ENCODE measurements at regions not wholly inside any gene's neighbourhood (a gene's known extent, or its start where the extent isn't known, plus 50 kb on each side); places are given as distances from the start of the nearest gene placed in this dataset.
"Not testable (repeated sequence)": the region's sequence is repeated elsewhere in the genome, so short reads cannot be mapped to it uniquely, and the experiment has no call there.

GRCh38 chr6:120273411-120273810, 923.9 kb upstream of the MAN1A1 start:
- no peaks in the 10 kb centered on the region for H3K27me3 ChIP-seq
- no peaks in the 10 kb centered on the region for H3K9me3 ChIP-seq
- no peaks in the 10 kb centered on the region for H3K4me1 ChIP-seq
- no peak overlapping the region for H3K27ac ChIP-seq
- no peaks in the 10 kb centered on the region for H3K36me3 ChIP-seq
- TF ChIP-seq, protein P1, sequence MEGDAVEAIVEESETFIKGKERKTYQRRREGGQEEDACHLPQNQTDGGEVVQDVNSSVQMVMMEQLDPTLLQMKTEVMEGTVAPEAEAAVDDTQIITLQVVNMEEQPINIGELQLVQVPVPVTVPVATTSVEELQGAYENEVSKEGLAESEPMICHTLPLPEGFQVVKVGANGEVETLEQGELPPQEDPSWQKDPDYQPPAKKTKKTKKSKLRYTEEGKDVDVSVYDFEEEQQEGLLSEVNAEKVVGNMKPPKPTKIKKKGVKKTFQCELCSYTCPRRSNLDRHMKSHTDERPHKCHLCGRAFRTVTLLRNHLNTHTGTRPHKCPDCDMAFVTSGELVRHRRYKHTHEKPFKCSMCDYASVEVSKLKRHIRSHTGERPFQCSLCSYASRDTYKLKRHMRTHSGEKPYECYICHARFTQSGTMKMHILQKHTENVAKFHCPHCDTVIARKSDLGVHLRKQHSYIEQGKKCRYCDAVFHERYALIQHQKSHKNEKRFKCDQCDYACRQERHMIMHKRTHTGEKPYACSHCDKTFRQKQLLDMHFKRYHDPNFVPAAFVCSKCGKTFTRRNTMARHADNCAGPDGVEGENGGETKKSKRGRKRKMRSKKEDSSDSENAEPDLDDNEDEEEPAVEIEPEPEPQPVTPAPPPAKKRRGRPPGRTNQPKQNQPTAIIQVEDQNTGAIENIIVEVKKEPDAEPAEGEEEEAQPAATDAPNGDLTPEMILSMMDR (IDR thresholded peaks at IDR 0.05) = no peak
- TF ChIP-seq POLR2A (IDR thresholded peaks at IDR 0.05) = no peak
- DNase-seq = no peak
- H3K4me3 ChIP-seq = no peak overlapping the region

DNA sequence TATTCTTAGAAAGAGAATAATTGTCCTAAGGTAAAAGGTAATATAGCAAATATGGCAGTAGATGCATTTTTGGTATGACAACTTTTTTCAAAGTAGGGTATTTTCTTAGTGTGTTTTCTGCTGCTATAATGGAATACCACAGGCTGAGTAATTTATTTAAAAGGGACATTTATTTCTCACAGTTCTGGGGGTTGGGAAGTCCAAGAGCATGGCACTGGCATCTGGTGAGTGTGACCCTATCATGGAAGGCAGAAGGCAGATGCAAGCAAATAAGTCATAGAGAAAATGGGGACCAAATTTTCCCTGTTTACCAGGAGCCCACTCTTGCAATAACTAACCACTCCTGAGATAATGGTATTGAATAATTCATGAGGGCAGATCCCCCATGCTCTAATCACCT, 922.5 kb upstream of the MAN1A1 start:
- no peak for DNase-seq
- Histone ChIP-seq H3K27ac (no peak overlapping the region), H3K4me1 (no peaks in the 10 kb centered on the region), H3K36me3 (no peaks in the 10 kb centered on the region), H3K4me3 (no peak overlapping the region), H3K9me3 (no peaks in the 10 kb centered on the region), H3K27me3 (no peaks in the 10 kb centered on the region)
- no peak for TF ChIP-seq POLR2A (IDR thresholded peaks at IDR 0.05)
- TF ChIP-seq, protein P1 (IDR thresholded peaks at IDR 0.05) = no peak

GRCh38 chr6:120268256-120268655, 918.7 kb upstream of the MAN1A1 start:
- H3K4me3 ChIP-seq, H3K4me1 ChIP-seq, DNase-seq, H3K27me3 ChIP-seq, H3K27ac ChIP-seq, H3K36me3 ChIP-seq, H3K9me3 ChIP-seq: not testable (repeated sequence)

- H3K36me3 ChIP-seq = no peaks in the 10 kb centered on the region
- H3K4me1 ChIP-seq = no peaks in the 10 kb centered on the region
- no peak overlapping the region for H3K27ac ChIP-seq
- H3K4me3 ChIP-seq = no peak overlapping the region
- TF ChIP-seq POLR2A (IDR thresholded peaks at IDR 0.05) = no peak
- TF ChIP-seq, protein P1 (IDR thresholded peaks at IDR 0.05) = no peak
- H3K27me3 ChIP-seq = no peaks in the 10 kb centered on the region
- no peaks in the 10 kb centered on the region for H3K9me3 ChIP-seq
- no peak for DNase-seq
These were observed 912.8 kb upstream of the MAN1A1 start for GRCh38 chr6:120262354-120262753.

GRCh38 chr6:120260636-120261035, 911.1 kb upstream of the MAN1A1 start:
- H3K36me3 ChIP-seq = no peaks in the 10 kb centered on the region
- TF ChIP-seq, protein P1 (IDR thresholded peaks at IDR 0.05) = no peak
- no peak for TF ChIP-seq POLR2A (IDR thresholded peaks at IDR 0.05)
- DNase-seq = no peak

GRCh38 chr6:120254651-120255050, 905.1 kb upstream of the MAN1A1 start:
- Histone ChIP-seq H3K36me3 (no peaks in the 10 kb centered on the region), H3K4me3 (no peak overlapping the region), H3K4me1 (no peaks in the 10 kb centered on the region), H3K9me3 (no peaks in the 10 kb centered on the region), H3K27ac (no peak overlapping the region), H3K27me3 (no peaks in the 10 kb centered on the region)
- TF ChIP-seq, protein P1 (IDR thresholded peaks at IDR 0.05) = no peak
- no peak for DNase-seq

More at GRCh38 chr6:120260636-120261035, 911.1 kb upstream of the MAN1A1 start:
- Histone ChIP-seq H3K4me3 (no peak overlapping the region), H3K4me1 (no peaks in the 10 kb centered on the region), H3K27me3 (no peaks in the 10 kb centered on the region), H3K27ac (no peak overlapping the region), H3K9me3 (no peaks in the 10 kb centered on the region)

Measured in Peyer's patch (tissue), 4 donors.